H1 (cell line): ENCODE measurements at regions not wholly inside any gene's neighbourhood (a gene's known extent, or its start where the extent isn't known, plus 50 kb on each side); places are given as distances from the start of the nearest gene placed in this dataset.

Source experiments
- CTCF ChIA-PET: fragments of 300-600 bp; sonication (Branson Sonifier 250); formaldehyde crosslinking; loops from one replicate; lab custom pipeline; 2021; ENCODE audit not compliant: partially characterized antibody; lab: Charles Lee
- POLR2A ChIA-PET: fragments of 300-600 bp; sonication (Branson Sonifier 250); formaldehyde crosslinking; loops from one replicate; lab custom pipeline; 2021; ENCODE audit warnings: inconsistent platforms; ENCODE audit not compliant: partially characterized antibody; lab: Charles Lee
- DNase-seq, 2 experiments: peaks; one replicate each; pipeline versions ENCODE4 v3.0.0 to v3.0.0-alpha.2; 2010 to 2022; ENCODE audit warnings: low spot score in 2 of 2, low read depth in 1 of 2, mixed read lengths in 1 of 2
- FAIRE-seq: peaks from 2 replicates; lab custom pipeline; 2011; peaks lifted over from hg19 to GRCh38; lab: Jason Lieb, UNC
- H2AFZ ChIP-seq: 2 replicates; pipeline ENCODE4 v1.8.1; 2012; ENCODE audit warnings: low read length, inconsistent platforms
- H2AK5ac ChIP-seq: 2 replicates; pipeline ENCODE4 v1.6.1; 2013; ENCODE audit warnings: low read depth, low read length
- H2BK120ac ChIP-seq: replicated peaks from 2 replicates; pipeline ENCODE3; 2013; ENCODE audit warnings: low read depth, low read length, inconsistent platforms
- H2BK12ac ChIP-seq: 2 replicates; pipeline ENCODE4 v1.6.1; 2013; ENCODE audit warnings: low read depth, low read length
- H2BK15ac ChIP-seq: 2 replicates; pipeline ENCODE4 v1.6.1; 2013; ENCODE audit warnings: low read length
- H2BK20ac ChIP-seq: 2 replicates; pipeline ENCODE4 v1.6.1; 2013; ENCODE audit warnings: low read length
- H2BK5ac ChIP-seq: 2 replicates; pipeline ENCODE4 v1.6.1; 2013; ENCODE audit warnings: low read depth, low read length
- H3K14ac ChIP-seq: 2 replicates; pipeline ENCODE4 v1.6.1; 2013; ENCODE audit warnings: inconsistent platforms; ENCODE audit not compliant: insufficient read length
- H3K18ac ChIP-seq: 2 replicates; pipeline ENCODE4 v1.6.1; 2013; ENCODE audit warnings: low read length; ENCODE audit errors: extremely low read depth
- H3K23ac ChIP-seq: 2 replicates; pipeline ENCODE4 v1.6.1; 2013; ENCODE audit warnings: inconsistent platforms; ENCODE audit not compliant: insufficient read length
- H3K23me2 ChIP-seq: 2 replicates; pipeline ENCODE4 v1.6.1; 2013; ENCODE audit warnings: low read depth, low read length
- H3K27ac ChIP-seq: 2 replicates; pipeline ENCODE4 v1.6.1; 2011; ENCODE audit warnings: low read depth, low read length, inconsistent platforms
- H3K27me3 ChIP-seq, 4 experiments: replicated peaks in 1 of 4; 1 replicate in 1 of 4; 2 replicates in 3 of 4; pipeline versions ENCODE4 v1.6.1 to v1.8.1; 2011 to 2013; ENCODE audit warnings: low read length in 3 of 4, mild to moderate bottlenecking in 3 of 4, inconsistent platforms in 2 of 4, mixed read lengths in 2 of 4, moderate library complexity in 1 of 4; ENCODE audit not compliant: control insufficient read depth in 3 of 4, insufficient read depth in 3 of 4; ENCODE audit errors: extremely low read depth in 1 of 4
- H3K36me3 ChIP-seq, 4 experiments: 2 replicates each; pipeline versions ENCODE4 v1.6.1 to v1.8.1; 2011 to 2013; ENCODE audit warnings: mild to moderate bottlenecking in 4 of 4, low read length in 3 of 4, moderate library complexity in 2 of 4, control low read depth in 1 of 4, inconsistent platforms in 1 of 4; ENCODE audit not compliant: insufficient read depth in 4 of 4, control insufficient read depth in 2 of 4
- H3K4ac ChIP-seq: replicated peaks from 2 replicates; pipeline ENCODE3; 2013; ENCODE audit warnings: low read length, low read depth, mixed read lengths, inconsistent platforms; ENCODE audit not compliant: insufficient read length
- H3K4me1 ChIP-seq, 4 experiments: replicated peaks in 1 of 4; 1 replicate in 1 of 4; 2 replicates in 3 of 4; pipeline versions ENCODE4 v1.6.1 to v1.8.1; 2011 to 2013; ENCODE audit warnings: low read length in 3 of 4, inconsistent platforms in 2 of 4, mixed read lengths in 1 of 4; ENCODE audit not compliant: insufficient read depth in 4 of 4, control insufficient read depth in 3 of 4
- H3K4me2 ChIP-seq, 2 experiments: 2 replicates each; pipeline versions ENCODE4 v1.6.1 to v1.8.1; 2011 to 2013; ENCODE audit warnings: low read depth in 2 of 2, low read length in 2 of 2, control low read depth in 1 of 2, inconsistent platforms in 1 of 2, mild to moderate bottlenecking in 1 of 2; ENCODE audit not compliant: insufficient read depth in 1 of 2
- H3K4me3 ChIP-seq, 4 experiments: fragments of 200-600, 300-600 bp in 1 of 4; sonication (generic), shearing (Covaris generic), sonication (Bioruptor Twin) in 1 of 4; 2 replicates each; pipeline versions ENCODE4 v1.5.1 to v1.8.1; 2011 to 2016; ENCODE audit warnings: low read length in 4 of 4, low read depth in 3 of 4, control low read depth in 2 of 4, inconsistent platforms in 2 of 4, mild to moderate bottlenecking in 2 of 4, mixed read lengths in 1 of 4, moderate library complexity in 1 of 4; ENCODE audit not compliant: insufficient read depth in 2 of 4; ENCODE audit errors: extremely low read depth in 1 of 4
- H3K56ac ChIP-seq: replicated peaks from 2 replicates; pipeline ENCODE3; 2013; ENCODE audit warnings: low read depth, mild to moderate bottlenecking, mixed read lengths, low read length, inconsistent platforms; ENCODE audit not compliant: insufficient read length
- H3K79me1 ChIP-seq: 2 replicates; pipeline ENCODE4 v1.6.1; 2013; ENCODE audit warnings: low read depth, low read length, control low read depth
- H3K79me2 ChIP-seq, 2 experiments: 2 replicates each; pipeline versions ENCODE4 v1.6.1 to v1.8.1; 2012 to 2013; ENCODE audit warnings: low read length in 2 of 2, mild to moderate bottlenecking in 2 of 2, inconsistent platforms in 1 of 2; ENCODE audit not compliant: insufficient read depth in 2 of 2, control insufficient read depth in 1 of 2
- H3K9ac ChIP-seq, 4 experiments: replicated peaks in 1 of 4; 1 replicate in 1 of 4; 2 replicates in 3 of 4; pipeline versions ENCODE4 v1.6.1 to v1.8.1; 2011 to 2013; ENCODE audit warnings: low read depth in 3 of 4, low read length in 3 of 4, control low read depth in 2 of 4, mild to moderate bottlenecking in 2 of 4, moderate library complexity in 2 of 4, inconsistent platforms in 1 of 4; ENCODE audit errors: extremely low read depth in 1 of 4
- H3K9me3 ChIP-seq, 2 experiments: 2 replicates each; pipeline versions ENCODE4 v1.6.1 to v1.8.1; 2012 to 2013; ENCODE audit warnings: mild to moderate bottlenecking in 2 of 2, moderate library complexity in 2 of 2, control low read depth in 1 of 2, inconsistent platforms in 1 of 2, low read depth in 1 of 2, low read length in 1 of 2, mixed read lengths in 1 of 2; ENCODE audit not compliant: insufficient read depth in 2 of 2
- H4K20me1 ChIP-seq, 2 experiments: replicated peaks in 1 of 2; 2 replicates each; pipeline versions ENCODE3 to v1.8.1; 2011 to 2013; ENCODE audit warnings: inconsistent platforms in 2 of 2, low read length in 2 of 2, mild to moderate bottlenecking in 1 of 2; ENCODE audit not compliant: insufficient read depth in 2 of 2, control insufficient read depth in 1 of 2
- H4K5ac ChIP-seq: 2 replicates; pipeline ENCODE4 v1.6.1; 2013; ENCODE audit warnings: low read length, low read depth, mixed read lengths, inconsistent platforms; ENCODE audit not compliant: insufficient read length
- H4K8ac ChIP-seq: 2 replicates; pipeline ENCODE4 v1.8.0; 2013; ENCODE audit warnings: mild to moderate bottlenecking, moderate library complexity, low read length, inconsistent platforms; ENCODE audit not compliant: insufficient read depth; ENCODE audit errors: extremely low read depth
- H4K91ac ChIP-seq: replicated peaks from 2 replicates; pipeline ENCODE3; 2013; ENCODE audit warnings: low read length, mixed read lengths, inconsistent platforms; ENCODE audit not compliant: insufficient read length
- CHD1 ChIP-seq: IDR thresholded peaks from 2 replicates; pipeline ENCODE4 v1.6.1; 2012; ENCODE audit warnings: low read depth, low read length, improper control_type of control experiment
- CREB1 ChIP-seq: IDR thresholded peaks from 2 replicates; pipeline ENCODE4 v1.6.1; 2012; ENCODE audit warnings: inconsistent platforms
- E2F6 ChIP-seq: IDR thresholded peaks from 2 replicates; pipeline ENCODE4 v1.6.1; 2012; ENCODE audit warnings: inconsistent platforms
- HDAC6 ChIP-seq: IDR thresholded peaks from one replicate; pipeline ENCODE4 v1.7.1; 2012; ENCODE audit warnings: low read depth, mild to moderate bottlenecking, inconsistent platforms, low read length, moderate library complexity
- KDM5A ChIP-seq: fragments of 200-600 bp; IDR thresholded peaks from 2 replicates; pipeline ENCODE4 v1.7.1; 2012; ENCODE audit warnings: mild to moderate bottlenecking, low read length, inconsistent platforms, mixed read lengths
- MAX ChIP-seq: IDR thresholded peaks from 2 replicates; pipeline ENCODE4 v1.6.1; 2012; ENCODE audit warnings: inconsistent platforms
- SUZ12 ChIP-seq: fragments of 200-600 bp; sonication (generic); IDR thresholded peaks from 2 replicates; pipeline ENCODE4 v1.6.1; 2012; ENCODE audit warnings: mild to moderate bottlenecking, inconsistent platforms, low read length, moderate library complexity, mixed read lengths
- WGBS, 2 experiments: shearing (Covaris generic) in 1 of 2; methylation state at CpG; one replicate each; pipeline versions ENCODE4 v1.1.6 to v1.1.7; 2013 to 2015; ENCODE audit warnings: low lambda C conversion rate in 2 of 2, mixed read lengths in 2 of 2, inconsistent platforms in 1 of 2, low coverage in 1 of 2, missing lambda C conversion rate in 1 of 2; ENCODE audit not compliant: insufficient replicate concordance in 2 of 2, insufficient coverage in 1 of 2, insufficient read length in 1 of 2; ENCODE audit errors: extremely low coverage in 1 of 2, missing lambda C conversion rate in 1 of 2; 5-methylcytosine and 5-hydroxymethylcytosine counted together

DNA sequence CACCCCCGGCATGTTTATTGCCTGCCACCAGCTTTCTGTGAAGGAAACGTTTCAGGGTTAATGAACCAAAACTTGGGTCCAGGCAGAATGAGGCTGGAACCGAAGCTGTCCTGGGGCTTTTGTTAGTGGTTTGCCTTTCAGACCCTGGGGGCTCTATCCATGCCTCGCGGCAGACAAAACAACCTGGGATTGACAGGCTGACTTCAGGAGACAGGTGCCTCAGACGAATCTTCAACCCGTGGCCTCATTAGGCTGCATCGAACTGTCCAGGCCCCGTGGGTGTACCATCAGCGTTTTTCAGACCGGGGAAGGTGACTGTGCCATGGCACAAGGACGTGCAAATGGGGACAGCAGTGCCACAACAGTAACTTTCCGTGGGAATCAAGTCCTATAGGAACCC is 259.3 kb upstream of the SHH start:
- H3K27ac ChIP-seq = no peak overlapping the region
- WGBS, 2 experiments = 86% methylated on average over 13 of the region's 13 CpGs; no CpG with 5 or more reads in 1 of the 2 experiments
- FAIRE-seq (no peak), DNase-seq (no peak)
- no peak overlapping the region for H2AK5ac ChIP-seq
- POLR2A ChIA-PET = no interaction called here
- no peak overlapping the region for H3K4me2 ChIP-seq
- no peak overlapping the region for H4K91ac ChIP-seq
- no peaks in the 10 kb centered on the region for H3K23me2 ChIP-seq
- no peak overlapping the region for H3K4ac ChIP-seq
- H3K4me3 ChIP-seq = no peak overlapping the region
- no peak overlapping the region for H2BK20ac ChIP-seq
- H3K79me1 ChIP-seq = no peaks in the 10 kb centered on the region
- no peak overlapping the region for H2AFZ ChIP-seq
- CTCF ChIA-PET = no interaction called here
- H3K36me3 ChIP-seq = no peaks in the 10 kb centered on the region
- H2BK15ac ChIP-seq = no peak overlapping the region
- no peaks in the 10 kb centered on the region for H3K27me3 ChIP-seq
- no peak overlapping the region for H3K14ac ChIP-seq
- no peak overlapping the region for H4K8ac ChIP-seq
- no peak overlapping the region for H4K5ac ChIP-seq
- H3K79me2 ChIP-seq = no peaks in the 10 kb centered on the region
- H2BK5ac ChIP-seq = no peak overlapping the region
- H3K23ac ChIP-seq = no peak overlapping the region
- H3K9me3 ChIP-seq = no peaks in the 10 kb centered on the region
- H3K4me1 ChIP-seq = no peaks in the 10 kb centered on the region
- TF ChIP-seq E2F6 = no peak
- no peak for TF ChIP-seq SUZ12
- no peak for TF ChIP-seq HDAC6
- TF ChIP-seq CHD1 = no peak
- no peak for TF ChIP-seq CREB1
- no peak for TF ChIP-seq MAX
- no peak for TF ChIP-seq KDM5A
- no peak overlapping the region for H2BK120ac ChIP-seq
- no peak overlapping the region for H3K18ac ChIP-seq
- H4K20me1 ChIP-seq = no peaks in the 10 kb centered on the region
- H3K56ac ChIP-seq = no peak overlapping the region
- no peak overlapping the region for H2BK12ac ChIP-seq
- no peak overlapping the region for H3K9ac ChIP-seq
